IMR-90 (cell line): ENCODE measurements at regions not wholly inside any gene's neighbourhood (a gene's known extent, or its start where the extent isn't known, plus 50 kb on each side); places are given as distances from the start of the nearest gene placed in this dataset.

Source experiments
- ATAC-seq: fragments of 200-7000 bp; cut with Tn5 transposase; 2 replicates; pipeline ENCODE4 v1.9.1; 2020; ENCODE audit warnings: low read depth, mild to moderate bottlenecking, moderate library complexity
- BruUV-seq: library from RNA; stranded (reverse); fragments of 400-500 nt; replicated peaks from 2 replicates; lab custom pipeline; 2021; lab: Mats Ljungman, UMichigan
- CTCF ChIA-PET: fragments of 300-600 bp; formaldehyde crosslinking; extraction: SDS; loops from one replicate; lab custom pipeline; 2021; ENCODE audit warnings: antibody characterized with exemption; lab: Yijun Ruan, JAX
- POLR2A ChIA-PET: fragments of 300-600 bp; sonication (Branson Sonifier 250); formaldehyde crosslinking; loops from one replicate; lab custom pipeline; 2022; ENCODE audit warnings: antibody characterized with exemption; ENCODE audit not compliant: unreplicated experiment; lab: Charles Lee
- DNase-seq: peaks from one replicate; pipeline ENCODE4 v3.0.0; 2013
- H2AFZ ChIP-seq: replicated peaks from 2 replicates; pipeline ENCODE3; 2013; ENCODE audit warnings: low read length, mild to moderate bottlenecking; ENCODE audit not compliant: poor library complexity
- H2AK5ac ChIP-seq: 2 replicates; pipeline ENCODE4 v1.6.1; 2013; ENCODE audit warnings: low read depth, low read length, inconsistent platforms
- H2AK9ac ChIP-seq: replicated peaks from 2 replicates; pipeline ENCODE3; 2013; ENCODE audit warnings: mild to moderate bottlenecking, low read depth, low read length, moderate library complexity; ENCODE audit not compliant: poor library complexity
- H2BK120ac ChIP-seq: 2 replicates; pipeline ENCODE4 v1.6.1; 2013; ENCODE audit warnings: low read depth, low read length, inconsistent platforms
- H2BK15ac ChIP-seq: 3 replicates; pipeline ENCODE4 v1.6.1; 2013; ENCODE audit warnings: low read depth, low read length, inconsistent platforms
- H2BK20ac ChIP-seq: 2 replicates; pipeline ENCODE4 v1.6.1; 2013; ENCODE audit warnings: low read depth, mild to moderate bottlenecking, inconsistent platforms, low read length, moderate library complexity
- H2BK5ac ChIP-seq: 2 replicates; pipeline ENCODE4 v1.6.1; 2013; ENCODE audit warnings: mild to moderate bottlenecking, low read depth, low read length, inconsistent platforms; ENCODE audit not compliant: poor library complexity, severe bottlenecking
- H3K14ac ChIP-seq: replicated peaks from 2 replicates; pipeline ENCODE4 v1.6.1; 2013; ENCODE audit warnings: low read depth, low read length, inconsistent platforms
- H3K18ac ChIP-seq: 2 replicates; pipeline ENCODE4 v1.6.1; 2013; ENCODE audit warnings: low read depth, low read length, control low read depth
- H3K23ac ChIP-seq: 2 replicates; pipeline ENCODE4 v1.6.1; 2013; ENCODE audit warnings: low read depth, low read length, inconsistent platforms
- H3K27ac ChIP-seq: 2 replicates; pipeline ENCODE4 v1.5.1; 2013; ENCODE audit warnings: mild to moderate bottlenecking, control low read depth, low read length; ENCODE audit not compliant: insufficient read depth
- H3K27me3 ChIP-seq: 2 replicates; pipeline ENCODE4 v1.6.1; 2013; ENCODE audit warnings: low read length; ENCODE audit not compliant: control insufficient read depth, insufficient read depth
- H3K36me3 ChIP-seq: 2 replicates; pipeline ENCODE4 v1.6.1; 2013; ENCODE audit warnings: low read length, mixed read lengths; ENCODE audit not compliant: control insufficient read depth, insufficient read depth
- H3K4ac ChIP-seq: 2 replicates; pipeline ENCODE4 v1.6.1; 2013; ENCODE audit warnings: low read depth, low read length, inconsistent platforms
- H3K4me1 ChIP-seq: 2 replicates; pipeline ENCODE4 v1.6.1; 2013; ENCODE audit warnings: low read length, mixed read lengths; ENCODE audit not compliant: control insufficient read depth, insufficient read depth
- H3K4me2 ChIP-seq: 2 replicates; pipeline ENCODE4 v1.6.1; 2013; ENCODE audit warnings: low read depth, mild to moderate bottlenecking, control low read depth, low read length, moderate library complexity
- H3K4me3 ChIP-seq: 2 replicates; pipeline ENCODE4 v1.5.1; 2013; ENCODE audit warnings: low read depth, mild to moderate bottlenecking, control low read depth, low read length, moderate library complexity; ENCODE audit not compliant: insufficient read depth
- H3K56ac ChIP-seq: 2 replicates; pipeline ENCODE4 v1.6.1; 2013; ENCODE audit warnings: low read length, inconsistent platforms; ENCODE audit not compliant: insufficient read depth; ENCODE audit errors: extremely low read depth
- H3K79me1 ChIP-seq, 2 experiments: 2 replicates each; pipeline ENCODE4 v1.6.1; 2013; ENCODE audit warnings: low read length in 2 of 2, inconsistent platforms in 1 of 2, low read depth in 1 of 2
- H3K9ac ChIP-seq: 2 replicates; pipeline ENCODE4 v1.6.1; 2013; ENCODE audit warnings: low read depth, low read length, control low read depth
- H3K9me1 ChIP-seq: 2 replicates; pipeline ENCODE4 v1.6.1; 2013; ENCODE audit warnings: low read length, inconsistent platforms; ENCODE audit not compliant: insufficient read depth
- H3K9me3 ChIP-seq: 2 replicates; pipeline ENCODE4 v1.6.1; 2013; ENCODE audit warnings: low read length; ENCODE audit not compliant: control insufficient read depth, insufficient read depth
- H4K20me1 ChIP-seq: 2 replicates; pipeline ENCODE4 v1.6.1; 2013; ENCODE audit warnings: low read length, inconsistent platforms; ENCODE audit not compliant: insufficient read depth
- H4K5ac ChIP-seq: 2 replicates; pipeline ENCODE4 v1.6.1; 2013; ENCODE audit warnings: mild to moderate bottlenecking, low read depth, low read length, control low read depth
- H4K8ac ChIP-seq, 2 experiments: 2 replicates each; pipeline ENCODE4 v1.6.1; 2013; ENCODE audit warnings: low read depth in 2 of 2, low read length in 2 of 2, control low read depth in 1 of 2, inconsistent platforms in 1 of 2
- H4K91ac ChIP-seq: 2 replicates; pipeline ENCODE4 v1.6.1; 2013; ENCODE audit warnings: low read depth, low read length, inconsistent platforms; ENCODE audit not compliant: insufficient read depth
- BHLHE40 ChIP-seq: fragments of 150-350 bp; IDR thresholded peaks from 2 replicates; pipeline ENCODE4 v1.6.1; 2016; ENCODE audit warnings: mild to moderate bottlenecking, low read depth, low read length
- CEBPB ChIP-seq: IDR thresholded peaks from 2 replicates; pipeline ENCODE4 v1.6.1; 2012; ENCODE audit warnings: low read depth, low read length, improper control_type of control experiment
- CHD1 ChIP-seq: IDR thresholded peaks from 2 replicates; pipeline ENCODE4 v1.6.1; 2012; ENCODE audit warnings: low read depth, low read length, improper control_type of control experiment
- CTCF ChIP-seq: conservative IDR thresholded peaks from 2 replicates; pipeline ENCODE4 v1.5.1; 2012; ENCODE audit warnings: mild to moderate bottlenecking, low read depth, low read length, improper control_type of control experiment
- ELK1 ChIP-seq: fragments of 150-350 bp; IDR thresholded peaks from 2 replicates; pipeline ENCODE4 v1.6.1; 2016; ENCODE audit warnings: low read depth, mild to moderate bottlenecking, low read length, moderate library complexity, borderline replicate concordance
- FOS ChIP-seq: fragments of 150-350 bp; IDR thresholded peaks from 2 replicates; pipeline ENCODE4 v1.6.1; 2016; ENCODE audit warnings: low read depth, low read length
- MAFK ChIP-seq: IDR thresholded peaks from 2 replicates; pipeline ENCODE4 v1.6.1; 2012; ENCODE audit warnings: low read depth, low read length, improper control_type of control experiment
- MAZ ChIP-seq: IDR thresholded peaks from 2 replicates; pipeline ENCODE4 v1.6.1; 2012; ENCODE audit warnings: low read depth, mild to moderate bottlenecking, low read length, improper control_type of control experiment, moderate library complexity, borderline replicate concordance
- MXI1 ChIP-seq: IDR thresholded peaks from 2 replicates; pipeline ENCODE4 v1.6.1; 2012; ENCODE audit warnings: low read depth, mild to moderate bottlenecking, low read length, moderate library complexity, borderline replicate concordance
- NFE2L2 ChIP-seq: fragments of 150-350 bp; IDR thresholded peaks from 2 replicates; pipeline ENCODE4 v1.6.1; 2016; ENCODE audit warnings: low read depth, mild to moderate bottlenecking, low read length
- POLR2A ChIP-seq: IDR thresholded peaks from 2 replicates; pipeline ENCODE4 v1.6.1; 2012; ENCODE audit warnings: mild to moderate bottlenecking, low read depth, low read length
- RAD21 ChIP-seq: IDR thresholded peaks from 2 replicates; pipeline ENCODE4 v1.6.1; 2012; ENCODE audit warnings: low read length, improper control_type of control experiment
- RCOR1 ChIP-seq: IDR thresholded peaks from 2 replicates; pipeline ENCODE4 v1.6.1; 2012; ENCODE audit warnings: mild to moderate bottlenecking, low read length, improper control_type of control experiment; ENCODE audit not compliant: insufficient replicate concordance
- RFX5 ChIP-seq: IDR thresholded peaks from 2 replicates; pipeline ENCODE4 v1.8.0; 2012; ENCODE audit warnings: low read depth, mild to moderate bottlenecking, low read length, moderate library complexity
- SMC3 ChIP-seq: fragments of 150-350 bp; IDR thresholded peaks from 2 replicates; pipeline ENCODE4 v1.6.1; 2016; ENCODE audit warnings: low read depth, mild to moderate bottlenecking, antibody characterized with exemption, low read length, moderate library complexity
- USF2 ChIP-seq: fragments of 150-350 bp; IDR thresholded peaks from 2 replicates; pipeline ENCODE4 v1.6.1; 2017; ENCODE audit warnings: mild to moderate bottlenecking, antibody characterized with exemption, low read length, low read depth
- WGBS, 2 experiments: methylation state at CpG; one replicate each; pipeline versions ENCODE4 v1.1.5 to v1.1.7; 2013; ENCODE audit warnings: missing lambda C conversion rate in 2 of 2; ENCODE audit not compliant: insufficient read length in 1 of 2; ENCODE audit errors: extremely low coverage in 2 of 2; 5-methylcytosine and 5-hydroxymethylcytosine counted together
- dilution Hi-C: fragments of 300-500 bp; cut with HindIII; formaldehyde crosslinking; loops from one replicate; pipeline ENCODE4 v1.14.3; 2018; ENCODE audit warnings: low sequenced_read_pairs; ENCODE audit not compliant: unreplicated experiment
- in situ Hi-C: fragments of 300-500 bp; cut with MboI; formaldehyde crosslinking; loops from 3 replicates; pipeline ENCODE4 v1.14.3; 2019; ENCODE audit warnings: low sequenced_read_pairs, inconsistent platforms, mixed read lengths
- intact Hi-C: fragments of 100-400 bp; cut with micrococcal nuclease; formaldehyde crosslinking; loops from 2 replicates; pipeline ENCODE4 v1.10.0; 2022

- H2BK120ac ChIP-seq, result no peak overlapping the region
- H3K23ac ChIP-seq, result no peak overlapping the region
- H2BK20ac ChIP-seq, result no peak overlapping the region
- H3K4me3 ChIP-seq, result no peak overlapping the region
- dilution Hi-C loops, result no loop called here
- no peak overlapping the region for H3K56ac ChIP-seq
- H3K27ac ChIP-seq, result no peak overlapping the region
- H4K20me1 ChIP-seq, result no peaks in the 10 kb centered on the region
- H2BK15ac ChIP-seq, result no peak overlapping the region
- 69% methylated on average over 3 of the region's 7 CpGs; no CpG with 5 or more reads in 1 of the 2 experiments for WGBS, 2 experiments
- no peak overlapping the region for H2AFZ ChIP-seq
- no peak overlapping the region for H4K91ac ChIP-seq
- H3K9me1 ChIP-seq, result no peaks in the 10 kb centered on the region
- no peak overlapping the region for H3K14ac ChIP-seq
- peaks cover 66% of the 10 kb centered on the region for H3K9me3 ChIP-seq
- H3K4ac ChIP-seq, result no peak overlapping the region
- ChIA-PET POLR2A (no interaction called here), CTCF (no interaction called here)
- no peak overlapping the region for H3K18ac ChIP-seq
- H3K27me3 ChIP-seq, result no peaks in the 10 kb centered on the region
- H3K36me3 ChIP-seq, result no peaks in the 10 kb centered on the region
- intact Hi-C loops, result no loop called here
- ATAC-seq (no peak), DNase-seq (no peak)
- H4K8ac ChIP-seq, result no peak overlapping the region
- H3K4me2 ChIP-seq, result no peak overlapping the region
- H2AK9ac ChIP-seq, result no peak overlapping the region
- no peak overlapping the region for H2BK5ac ChIP-seq
- H3K9ac ChIP-seq, result no peak overlapping the region
- BruUV-seq, result no TSS peak
- TF ChIP-seq MXI1, result no peak
- no peak for TF ChIP-seq SMC3
- no peak for TF ChIP-seq FOS
- TF ChIP-seq RAD21, result no peak
- no peak for TF ChIP-seq USF2
- TF ChIP-seq MAZ, result no peak
- TF ChIP-seq MAFK, result no peak
- no peak for TF ChIP-seq NFE2L2
- no peak for TF ChIP-seq BHLHE40
- TF ChIP-seq CTCF, result no peak
- no peak for TF ChIP-seq POLR2A
- no peak for TF ChIP-seq CEBPB
- TF ChIP-seq RCOR1, result no peak
- TF ChIP-seq RFX5, result no peak
- no peak for TF ChIP-seq ELK1
- no peak for TF ChIP-seq CHD1
- H2AK5ac ChIP-seq, result no peak overlapping the region
- in situ Hi-C loops, result no loop called here
- no peaks in the 10 kb centered on the region for H3K79me1 ChIP-seq
- no peak overlapping the region for H4K5ac ChIP-seq
- no peaks in the 10 kb centered on the region for H3K4me1 ChIP-seq
These were observed 478.4 kb upstream of the SALL3 start for GRCh38 chr18:78501251-78501650.
